ENCODE measurements at regions not wholly inside any gene's neighbourhood (a gene's known extent, or its start where the extent isn't known, plus 50 kb on each side); places are given as distances from the start of the nearest gene placed in this dataset.
"Not testable (repeated sequence)": the region's sequence is repeated elsewhere in the genome, so short reads cannot be mapped to it uniquely, and the experiment has no call there.

DNA sequence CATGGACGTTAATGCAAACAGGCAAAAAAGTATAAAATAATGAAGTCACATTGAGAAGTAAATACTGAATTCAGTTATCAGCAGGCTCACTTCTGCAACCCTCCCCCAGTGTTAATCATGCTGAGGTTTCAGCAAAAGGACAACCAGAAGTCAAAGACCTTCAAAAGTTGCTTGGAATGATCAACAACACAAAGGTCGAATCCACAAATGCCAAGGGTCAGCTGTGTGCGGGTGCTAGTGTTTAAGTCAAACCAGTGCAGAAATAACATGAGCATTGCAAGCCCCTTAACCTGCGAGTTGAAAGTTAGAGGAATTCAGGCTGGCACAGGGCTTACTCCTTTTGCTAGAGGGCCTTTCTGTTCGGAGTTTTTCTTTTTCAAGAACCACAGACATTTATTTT, 436.7 kb upstream of the SEL1L start:
- no peak for DNase-seq

DNA sequence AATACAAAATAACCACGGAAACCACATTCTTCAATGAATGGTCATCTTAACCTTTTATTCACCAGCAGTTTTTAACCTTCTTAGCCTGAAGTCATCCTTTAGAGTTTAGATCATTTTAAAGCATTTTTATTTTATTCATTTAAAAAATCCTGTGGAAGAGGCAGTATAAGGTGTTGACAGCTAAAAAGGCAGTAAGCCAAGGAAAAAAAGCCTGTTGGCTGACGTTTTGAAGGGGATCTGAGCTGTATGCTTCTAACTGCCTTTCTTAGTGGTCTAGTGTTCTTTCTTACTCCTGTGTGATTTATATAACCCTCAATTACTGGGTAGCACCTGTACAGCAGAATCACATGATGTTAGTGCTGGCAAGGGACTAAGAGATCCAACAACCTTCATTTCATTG, 438.3 kb upstream of the SEL1L start:
- no peak for DNase-seq

DNA sequence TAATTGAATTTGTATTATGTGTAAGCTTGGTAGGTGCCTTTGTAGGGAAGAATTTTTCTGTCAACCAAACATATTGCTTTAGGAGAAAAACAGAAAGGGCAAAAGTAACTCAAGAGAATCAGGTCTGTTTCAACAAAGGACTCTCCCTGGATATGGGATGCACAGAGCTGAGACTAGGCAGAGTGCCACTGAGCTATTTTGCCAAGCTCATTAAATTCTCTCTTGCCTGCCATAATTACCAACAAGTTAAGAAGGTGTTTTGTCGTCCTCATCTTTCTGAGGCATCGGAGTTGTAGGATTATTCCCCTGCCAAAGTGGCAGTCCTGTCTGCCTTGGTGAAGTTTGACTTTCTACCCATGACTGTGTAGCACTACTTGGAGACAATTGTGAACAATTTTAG, 438.9 kb upstream of the SEL1L start:
- no peak for DNase-seq

DNA sequence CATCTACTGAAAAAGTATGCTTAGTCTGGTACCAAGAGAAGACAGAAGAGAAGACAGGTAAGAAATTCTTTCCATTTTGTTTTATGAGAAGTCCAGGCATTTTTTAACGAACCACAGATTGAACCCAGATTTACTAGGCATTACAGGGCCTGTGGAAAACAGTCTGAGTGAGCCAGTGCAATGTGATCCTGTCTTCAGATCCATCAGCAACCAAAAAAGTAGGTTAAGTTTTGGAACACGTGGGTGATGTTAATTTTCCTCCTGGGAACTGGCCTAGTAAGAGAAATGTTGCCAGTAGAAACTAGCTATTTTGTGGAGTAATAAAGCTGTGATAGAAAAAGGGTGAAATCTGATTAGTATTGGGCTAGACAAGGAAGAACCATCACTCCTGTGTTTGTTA, 440.9 kb upstream of the SEL1L start:
- DNase-seq = no peak

DNA sequence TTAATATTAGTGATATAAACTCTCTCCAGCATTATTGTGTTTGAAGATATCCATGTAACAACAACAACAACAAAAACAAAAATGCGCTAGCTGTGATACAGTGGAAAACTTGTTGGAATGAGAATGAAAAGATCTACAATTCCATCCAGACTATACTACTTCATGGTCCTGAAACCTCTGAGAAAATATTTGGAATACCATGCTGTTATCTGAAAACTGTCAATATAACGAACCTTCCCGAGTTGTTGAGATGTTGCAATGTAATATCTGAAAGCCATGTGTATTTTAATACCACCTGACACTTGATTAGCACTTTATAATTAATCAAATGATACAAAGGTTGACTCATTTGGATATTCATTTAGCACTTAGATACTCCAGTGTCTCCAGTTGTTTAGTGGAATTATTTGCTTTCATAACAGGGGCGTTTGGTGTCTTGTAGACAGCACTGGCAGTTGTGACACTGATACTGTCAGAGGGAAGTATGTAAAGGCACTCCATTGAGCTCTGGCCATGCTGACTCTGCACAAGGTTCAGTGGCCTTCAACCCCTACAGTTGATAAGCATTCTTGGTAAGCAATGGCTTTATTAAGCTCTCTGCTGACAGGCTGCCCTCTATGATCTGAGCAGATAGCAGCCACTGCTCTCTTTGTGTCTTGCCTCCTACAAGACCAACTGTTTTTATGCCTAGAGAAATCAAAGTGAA, 447.1 kb upstream of the SEL1L start:
- DNase-seq = no peak

DNA sequence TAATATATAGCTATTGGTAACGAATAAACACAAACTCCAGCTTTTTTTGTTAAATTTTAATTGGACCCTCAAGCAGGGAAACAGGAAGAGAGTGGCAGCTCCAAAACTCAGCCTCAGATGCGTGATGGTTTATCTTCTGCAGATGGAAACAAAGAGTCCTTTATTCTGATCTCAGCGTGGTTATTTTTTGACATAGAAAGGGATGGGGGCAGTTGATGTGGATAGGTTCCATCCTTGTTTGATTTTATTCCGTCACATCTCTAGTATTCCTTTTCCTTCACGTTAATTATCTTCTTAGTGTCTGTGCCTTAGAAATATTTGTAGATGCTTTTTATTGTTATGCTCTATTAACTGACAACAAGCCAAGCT, 447.6 kb upstream of the SEL1L start:
- DNase-seq = no peak

DNA sequence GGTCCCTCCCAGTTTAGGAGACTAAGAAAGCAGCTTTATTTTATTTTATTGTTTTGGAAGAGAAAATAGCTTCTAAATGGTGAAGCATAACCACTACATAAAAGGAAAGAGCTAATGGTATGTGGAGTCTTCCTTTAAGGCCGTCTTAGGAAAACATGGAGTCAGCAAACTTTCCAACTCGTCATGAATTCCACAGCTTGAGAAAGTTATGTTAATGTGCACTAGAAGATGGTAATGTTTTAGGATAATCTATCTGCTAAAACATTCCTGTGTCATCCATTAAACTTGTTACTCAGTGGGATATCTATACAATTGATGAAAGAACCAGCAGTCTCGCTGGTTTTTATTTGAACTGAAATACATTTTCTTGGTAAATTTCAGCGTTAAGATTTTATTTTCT, 448.4 kb upstream of the SEL1L start:
- DNase-seq = no peak

DNA sequence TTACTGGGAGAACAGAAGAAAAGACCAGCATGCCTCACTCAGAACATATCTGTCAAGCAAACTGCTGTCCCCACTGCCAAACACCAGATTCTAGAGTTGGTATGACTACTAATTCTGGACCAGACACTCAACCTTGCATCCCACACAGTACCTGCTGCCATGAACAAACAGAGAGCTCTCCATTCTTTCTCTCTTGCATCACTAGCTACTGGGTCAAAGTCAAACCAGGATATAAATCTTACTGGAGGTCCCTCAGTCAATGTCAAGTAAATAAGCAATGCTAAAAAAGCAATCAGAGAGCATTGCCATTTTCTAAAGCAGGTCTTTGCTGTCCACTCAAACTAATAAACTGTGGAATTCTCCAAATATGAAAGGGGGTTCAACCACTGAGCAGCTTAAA, 452.4 kb upstream of the SEL1L start:
- no peak for DNase-seq

DNA sequence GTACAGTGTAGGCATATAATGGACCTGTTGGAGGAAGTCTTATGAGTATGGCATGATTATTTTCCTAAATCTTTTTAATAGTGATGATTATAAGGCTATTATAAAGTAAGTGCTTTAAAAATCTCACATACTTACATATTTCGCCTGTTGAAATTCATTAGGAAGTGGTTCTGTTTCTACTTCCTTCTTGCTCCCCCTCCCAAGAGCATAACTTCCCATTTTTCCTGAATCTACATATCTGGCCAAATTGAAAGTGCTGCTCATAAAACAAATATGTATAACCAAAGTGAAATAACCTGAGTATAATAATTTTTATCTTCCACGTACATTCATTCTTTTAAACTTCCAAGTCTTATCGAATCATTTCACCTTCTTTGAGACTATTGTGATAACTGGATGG, 455.6 kb upstream of the SEL1L start:
- peak; percentile 9 to 65 (median 38) for DNase-seq

DNA sequence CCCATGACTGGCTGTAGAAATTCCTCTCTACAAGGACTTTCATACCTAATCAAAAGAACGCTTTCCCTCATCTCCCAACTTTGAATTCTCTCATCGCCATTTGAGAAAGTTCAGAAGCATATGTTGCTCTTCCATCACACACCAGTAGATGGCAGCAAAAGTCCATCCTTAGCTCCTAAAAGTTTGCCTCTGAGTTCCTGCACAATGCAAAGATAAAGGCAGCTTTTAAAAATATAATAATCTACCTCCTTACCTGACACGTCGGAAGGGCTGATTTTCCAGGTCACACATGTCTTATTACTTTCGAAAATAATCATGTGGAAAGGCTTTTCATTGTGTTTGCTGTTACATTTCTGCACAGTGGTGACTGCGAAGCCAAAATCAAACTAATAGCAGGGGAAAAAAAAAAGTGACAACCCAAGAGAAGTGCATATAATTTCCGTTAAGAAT, 456.7 kb upstream of the SEL1L start:
- peak; percentile 67 to 79 (median 72) for DNase-seq

DNA sequence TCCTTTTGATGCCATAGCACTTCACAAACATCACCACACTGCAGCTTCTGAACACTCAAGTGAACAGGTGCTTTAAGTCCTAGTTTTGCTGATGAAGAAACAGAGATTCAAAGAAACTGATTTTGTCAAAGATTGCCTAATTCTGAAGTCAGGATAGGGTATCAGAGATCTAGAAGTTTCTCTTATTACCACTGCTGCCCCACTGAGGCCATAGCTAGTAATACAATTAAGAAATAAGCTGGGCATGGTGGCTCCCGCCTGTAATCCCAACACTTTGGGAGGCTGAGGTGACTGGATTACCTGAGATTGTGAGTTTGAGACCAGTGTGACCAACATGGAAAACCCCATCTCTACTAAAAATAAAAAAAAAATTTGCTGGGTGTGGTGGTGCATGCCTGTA, 458.3 kb upstream of the SEL1L start:
- peak in 3 of 4 experiments; percentile 18 to 32 (median 21) for DNase-seq

DNA sequence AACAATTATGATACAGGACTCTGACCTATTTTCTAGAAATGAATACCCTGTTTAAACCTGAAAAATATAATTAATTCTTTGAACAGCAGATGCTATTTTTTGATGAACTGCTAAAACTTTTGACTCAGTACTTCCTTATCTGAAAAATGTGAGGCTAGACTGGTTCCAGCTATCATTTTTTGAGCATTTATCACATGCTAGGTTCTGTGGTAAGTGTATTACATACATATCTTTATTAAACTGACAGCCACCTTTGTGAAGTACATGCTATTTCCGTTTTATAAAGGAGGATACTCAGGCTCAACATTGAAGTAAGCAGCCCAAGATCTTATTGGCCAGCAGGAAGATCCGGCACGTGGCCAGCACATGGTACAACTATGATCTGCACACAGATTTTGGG, 459.8 kb upstream of the SEL1L start:
- no peak for DNase-seq

DNA sequence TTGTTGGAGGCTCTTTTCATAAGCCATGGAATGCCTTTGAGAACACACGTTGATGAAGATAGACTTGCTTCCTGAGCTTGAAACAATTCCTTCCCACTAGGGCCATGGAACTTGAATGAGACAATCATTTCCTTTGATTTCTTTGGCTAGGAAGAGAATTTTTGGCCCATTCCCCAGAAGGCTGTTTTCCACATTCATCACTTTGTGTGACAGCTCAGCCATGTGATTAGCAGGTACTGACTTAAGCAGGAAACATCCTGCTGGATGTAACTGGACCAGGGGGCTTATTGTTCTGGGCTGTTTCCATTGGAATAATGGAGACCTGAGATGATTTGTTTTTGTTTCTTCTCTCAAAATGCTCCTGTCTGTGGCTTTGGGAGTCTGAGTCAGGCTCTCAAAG, 469.8 kb upstream of the SEL1L start:
- no peak for DNase-seq

DNA sequence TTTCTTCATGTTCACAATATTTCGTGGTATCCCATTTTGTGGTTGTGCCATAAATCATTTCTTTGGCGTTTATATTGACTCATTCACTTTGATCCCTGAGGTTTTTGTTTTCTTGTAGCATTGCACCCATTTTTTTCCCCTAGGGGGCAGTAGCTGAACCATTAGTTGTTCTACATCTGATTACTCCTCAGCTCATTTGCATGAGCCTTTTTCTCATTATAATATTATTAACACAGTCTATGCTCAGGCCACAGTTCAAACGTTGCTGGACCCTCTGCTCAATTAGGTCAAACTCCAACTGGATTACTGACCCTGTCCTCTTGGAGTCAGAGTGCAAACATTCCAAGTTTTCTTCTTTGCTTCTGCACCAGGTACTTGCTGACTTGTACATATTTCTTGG, 475.4 kb upstream of the SEL1L start:
- peak in 3 of 4 experiments; percentile 3 to 6 (median 6) for DNase-seq

DNA sequence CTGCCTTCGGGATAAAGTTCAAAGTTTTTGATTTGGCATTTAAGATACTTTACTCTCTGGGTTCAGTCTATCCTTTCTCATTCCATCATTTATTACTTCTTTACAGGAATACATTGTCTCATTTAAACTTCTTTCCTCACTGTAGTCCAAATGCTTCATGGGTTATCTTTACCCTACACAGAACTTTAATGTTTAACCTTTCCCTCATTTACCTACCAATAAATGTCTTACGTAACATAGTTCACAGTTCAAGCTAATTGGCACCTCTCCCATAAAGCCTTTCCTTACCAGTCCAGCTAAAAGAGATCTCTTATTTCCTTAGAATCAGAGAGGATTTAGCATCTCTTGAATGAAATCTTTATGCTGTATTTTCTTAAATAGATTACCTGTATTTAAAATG, 476.3 kb upstream of the SEL1L start:
- DNase-seq = no peak

DNA sequence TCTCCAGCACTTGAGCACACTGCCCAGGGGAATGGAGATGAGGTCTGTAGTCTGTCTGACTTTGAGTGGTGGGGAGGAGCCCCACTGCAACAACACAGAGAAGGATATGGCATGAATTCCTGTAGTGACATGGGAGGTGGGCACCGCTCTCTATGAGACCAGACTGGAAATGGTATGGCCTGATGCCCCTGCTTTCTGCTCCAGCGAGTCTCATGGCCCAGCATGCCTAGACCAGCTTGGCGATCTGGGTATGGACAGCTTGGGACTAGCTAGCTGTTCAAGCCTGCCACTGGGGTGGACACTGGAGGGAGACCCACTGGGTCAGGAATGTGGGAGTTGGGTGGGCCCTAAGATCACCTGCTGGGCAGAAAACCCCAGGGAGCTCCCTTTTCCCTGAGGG, 477.8 kb upstream of the SEL1L start:
- no peak for DNase-seq

DNA sequence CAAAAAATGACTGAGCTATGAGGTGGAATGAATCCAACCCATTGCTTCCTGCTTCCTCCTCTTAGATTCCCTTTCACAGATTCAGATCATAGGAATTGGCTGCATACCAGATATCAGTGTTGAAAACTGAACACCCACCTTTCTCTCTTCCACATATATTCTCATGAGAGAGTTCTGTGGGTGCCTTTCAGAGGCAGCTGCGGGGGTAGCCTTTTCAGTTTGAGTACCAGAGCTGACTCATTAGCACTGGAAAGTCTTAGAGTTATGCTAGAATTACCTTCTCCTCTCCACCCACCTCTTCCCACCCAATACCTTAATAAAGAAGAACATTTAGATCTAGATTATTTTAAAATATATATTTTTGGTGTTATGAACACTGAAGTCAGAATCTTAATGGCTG, 495.4 kb upstream of the SEL1L start:
- no peak for DNase-seq

DNA sequence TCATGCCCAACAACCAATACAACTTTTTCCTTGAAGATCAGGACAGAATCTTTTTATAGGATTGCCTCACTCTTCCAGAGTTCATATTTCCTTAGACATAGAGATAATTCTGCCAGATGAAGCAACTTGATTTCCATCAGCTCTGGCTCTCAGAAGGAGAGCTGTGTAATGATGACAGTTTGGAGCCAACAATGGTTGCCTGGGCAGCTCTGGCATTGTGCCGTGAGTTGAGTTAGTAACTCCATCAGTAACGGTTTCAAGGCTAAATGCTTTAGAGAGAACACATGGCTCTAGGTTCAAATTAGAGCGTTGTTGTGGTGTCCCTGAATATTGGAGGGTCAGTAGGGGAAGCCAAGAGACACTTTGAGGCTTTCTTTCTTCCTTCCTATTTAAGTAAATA, 501.7 kb upstream of the SEL1L start:
- no peak for DNase-seq

DNA sequence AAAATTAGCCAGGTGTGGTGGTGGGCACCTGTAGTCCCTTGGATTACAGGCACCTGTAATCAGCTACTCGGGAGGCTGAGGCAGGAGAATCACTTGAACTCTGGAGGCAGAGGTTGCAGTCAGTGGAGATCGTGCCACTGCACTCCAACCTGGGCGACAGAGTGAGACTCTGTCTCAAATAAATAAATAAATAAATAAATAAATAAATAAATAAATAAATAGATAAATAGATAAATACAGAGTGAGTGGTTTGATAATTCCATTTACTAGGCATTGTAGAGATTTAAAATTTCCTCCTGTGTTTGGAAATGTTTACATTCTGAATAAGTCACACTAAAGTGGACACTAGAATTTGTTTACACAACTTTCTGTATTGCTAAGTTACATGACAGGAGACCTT, 504.4 kb upstream of the SEL1L start:
- DNase-seq = not testable (repeated sequence)

DNA sequence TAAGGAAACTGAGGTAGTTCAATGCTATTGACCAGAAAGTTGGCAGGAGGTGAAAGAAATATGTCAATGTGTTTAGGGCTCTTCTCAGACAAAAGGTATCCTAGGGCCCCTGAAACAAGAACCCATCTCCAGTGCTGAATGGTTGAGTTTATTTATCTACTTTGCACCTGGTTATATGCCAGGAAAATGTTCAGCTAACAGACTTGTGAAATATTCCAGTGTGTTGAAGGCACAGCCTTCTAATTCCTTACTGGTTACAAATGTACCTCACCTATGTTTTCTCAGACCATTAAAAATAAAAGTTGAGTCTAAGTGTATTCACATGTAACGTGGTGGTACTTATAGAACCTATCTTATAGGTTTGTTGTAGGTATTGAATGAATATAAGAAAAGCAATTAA, 511.7 kb upstream of the SEL1L start:
- no peak for DNase-seq

DNA sequence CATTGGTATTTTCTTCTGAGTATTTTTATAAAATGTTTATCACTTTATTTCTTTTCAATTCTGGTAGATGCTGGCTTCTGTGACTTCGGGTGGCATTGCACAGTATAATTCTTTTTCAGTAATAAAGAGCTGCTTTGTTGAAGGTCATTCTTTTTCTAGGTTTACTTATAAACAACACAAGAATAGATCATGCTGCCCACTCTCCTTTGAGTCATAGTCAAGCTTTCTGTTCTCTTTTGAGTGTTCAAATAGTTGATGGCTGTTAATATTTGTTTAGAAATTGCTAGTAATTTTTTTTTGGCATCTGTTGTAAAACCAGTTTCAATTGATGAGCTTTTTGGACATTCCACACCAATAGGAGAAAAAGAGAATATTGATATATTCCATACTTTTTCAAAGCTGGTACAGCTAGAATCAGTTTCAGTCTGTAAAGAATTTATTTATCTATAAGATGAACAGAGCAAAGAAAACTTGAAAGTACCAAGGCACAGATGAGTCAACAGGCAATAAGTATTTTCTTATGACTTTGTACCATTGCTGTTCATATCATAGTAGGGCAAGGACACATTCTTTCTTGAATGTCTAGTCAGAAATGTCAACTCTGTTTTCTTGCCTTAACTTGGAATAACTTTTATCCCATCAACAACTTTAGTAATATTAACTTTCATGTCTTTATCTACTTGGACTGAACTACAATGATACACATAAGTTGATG, 513.0 kb upstream of the SEL1L start:
- DNase-seq = no peak

DNA sequence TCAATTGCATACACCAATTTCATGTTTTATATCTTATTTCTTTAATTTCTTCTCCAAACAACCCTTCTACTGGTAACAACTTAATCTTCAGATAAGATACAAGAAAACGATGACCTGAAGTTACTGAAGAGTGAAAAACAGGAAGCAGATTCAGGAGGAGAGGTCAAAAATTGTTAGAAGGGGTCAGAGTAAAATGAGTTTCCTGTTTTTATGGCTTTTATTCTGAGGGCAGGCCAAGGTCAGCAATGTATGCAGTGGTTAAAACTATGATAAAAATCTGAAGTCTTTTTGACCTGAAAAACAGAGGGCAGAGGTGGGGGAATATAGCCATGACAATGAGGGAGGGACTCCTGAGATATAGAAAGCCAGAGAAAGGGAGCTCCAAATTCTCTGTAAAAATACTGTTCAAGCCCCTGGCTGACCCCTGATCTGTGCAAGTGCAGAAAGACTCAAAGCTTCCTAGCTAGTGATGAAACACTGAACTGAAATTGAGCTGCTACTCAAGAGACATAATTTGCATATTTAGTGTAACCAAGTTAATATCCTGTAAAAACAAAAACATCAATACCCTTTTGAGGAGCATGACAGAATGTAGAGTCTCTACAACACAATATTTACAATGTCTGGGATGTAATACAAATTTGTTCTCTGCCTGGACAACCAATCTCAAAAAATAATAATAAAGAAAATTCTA, 514.3 kb upstream of the SEL1L start:
- no peak for DNase-seq

DNA sequence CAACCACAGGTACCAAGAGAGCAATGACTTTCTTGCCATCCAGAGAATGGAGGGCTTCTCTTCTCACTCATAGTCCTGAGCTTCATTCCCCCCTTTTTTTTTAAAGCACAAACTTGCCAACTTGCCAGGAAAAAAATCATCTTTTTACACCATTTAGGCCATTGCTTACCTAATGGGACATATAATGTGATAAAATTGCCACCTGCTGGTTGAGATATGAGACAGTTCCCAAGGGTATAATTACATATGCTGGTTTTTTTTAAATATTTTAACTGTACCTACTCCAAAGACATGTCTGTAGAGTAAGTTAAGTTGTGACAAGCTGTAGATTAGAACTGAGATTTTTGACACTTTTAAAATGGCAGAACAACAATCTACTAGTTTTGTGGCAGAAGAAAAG, 519.1 kb upstream of the SEL1L start:
- no peak for DNase-seq

DNA sequence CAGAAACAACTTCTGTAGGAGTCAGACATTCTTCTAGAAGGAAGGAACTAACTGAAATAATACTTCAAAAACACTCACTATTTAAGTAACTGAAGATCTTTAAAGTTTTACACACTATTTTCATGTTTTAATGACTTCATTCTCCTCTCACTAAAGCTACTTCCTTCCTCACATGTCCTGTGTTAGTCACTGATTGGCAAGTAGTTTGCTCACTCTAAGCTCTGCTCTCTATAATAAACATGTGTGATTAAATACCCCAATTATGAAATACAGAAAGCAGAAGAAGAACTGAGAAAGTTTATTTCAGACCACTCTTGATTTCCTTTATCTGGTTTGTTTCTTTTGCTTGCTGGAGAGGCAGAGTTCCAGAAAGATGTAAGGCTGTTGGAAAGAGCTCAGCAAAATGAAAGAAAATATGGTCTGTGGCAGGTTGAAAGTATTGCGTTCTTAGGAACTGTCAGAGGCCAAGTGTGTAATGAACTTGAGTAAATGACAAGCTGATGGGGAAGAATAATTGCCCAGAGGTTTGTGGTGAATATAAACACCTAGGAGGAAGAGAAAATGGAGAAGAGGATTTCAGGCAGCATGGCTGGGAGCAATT, 522.0 kb upstream of the SEL1L start:
- DNase-seq = peak in 2 of 4 experiments; percentile 28 to 50

All from suppressor macrophage (primary cell).